AG04449 (cell line): ENCODE measurements at regions not wholly inside any gene's neighbourhood (a gene's known extent, or its start where the extent isn't known, plus 50 kb on each side); places are given as distances from the start of the nearest gene placed in this dataset.

Experiments
- CTCF ChIA-PET: fragments of 350-600 bp; formaldehyde crosslinking; extraction: SDS; loops from one replicate; lab custom pipeline; 2021; ENCODE audit warnings: antibody characterized with exemption; lab: Yijun Ruan, JAX
- POLR2A ChIA-PET: fragments of 400-600, 350-600 bp; formaldehyde crosslinking; extraction: SDS; loops from one replicate; lab custom pipeline; 2020; ENCODE audit warnings: antibody characterized with exemption, inconsistent platforms; lab: Yijun Ruan, JAX
- DNase-seq: peaks from one replicate; pipeline ENCODE4 v3.0.0-alpha.2; 2010; ENCODE audit warnings: low read depth, low spot score
- H3K4me3 ChIP-seq: 2 replicates; pipeline ENCODE4 v1.5.1; 2011; ENCODE audit warnings: low read depth, mild to moderate bottlenecking, control low read depth, low read length
- CTCF ChIP-seq: IDR thresholded peaks from one replicate; pipeline ENCODE4 v1.5.1; 2011; ENCODE audit warnings: mild to moderate bottlenecking, moderate library complexity, low read length, control low read depth, inconsistent platforms; ENCODE audit not compliant: insufficient read depth; ENCODE audit errors: missing control alignments

- TF ChIP-seq CTCF, result no peak
- ChIA-PET CTCF (no interaction called here), POLR2A (no interaction called here)
- no peak overlapping the region for H3K4me3 ChIP-seq
- no peak for DNase-seq
These were observed 152.8 kb upstream of the TLE3 start for GRCh38 chr15:70250208-70251201.

- ChIA-PET POLR2A (no interaction called here), CTCF (no interaction called here)
- TF ChIP-seq CTCF, result no peak
- no peak for DNase-seq
- H3K4me3 ChIP-seq, result no peak overlapping the region
These were observed 151.9 kb upstream of the TLE3 start for GRCh38 chr15:70249616-70250015.

GRCh38 chr15:70248116-70249025 lies 150.7 kb upstream of the TLE3 start:
- ChIA-PET POLR2A (no interaction called here), CTCF (no interaction called here)
- DNase-seq, result no peak
- TF ChIP-seq CTCF, result no peak
- no peak overlapping the region for H3K4me3 ChIP-seq

GRCh38 chr15:70247281-70247680 lies 149.6 kb upstream of the TLE3 start:
- POLR2A ChIA-PET, result no interaction called here
- CTCF ChIA-PET, result no interaction called here

GRCh38 chr15:70246623-70247220 lies 149.0 kb upstream of the TLE3 start:
- POLR2A ChIA-PET, result no interaction called here
- no peak overlapping the region for H3K4me3 ChIP-seq
- DNase-seq, result no peak
- CTCF ChIA-PET, result no interaction called here
- TF ChIP-seq CTCF, result no peak

More at GRCh38 chr15:70247281-70247680, 149.6 kb upstream of the TLE3 start:
- TF ChIP-seq CTCF, result no peak
- DNase-seq, result no peak
- no peak overlapping the region for H3K4me3 ChIP-seq
